GM12801 (cell line): ENCODE measurements at regions not wholly inside any gene's neighbourhood (a gene's known extent, or its start where the extent isn't known, plus 50 kb on each side); places are given as distances from the start of the nearest gene placed in this dataset.

Source experiments
- CTCF ChIP-seq: IDR thresholded peaks from one replicate; pipeline ENCODE4 v1.5.1; 2011; ENCODE audit warnings: control low read depth; ENCODE audit not compliant: insufficient read length; ENCODE audit errors: extremely low read depth

- TF ChIP-seq CTCF = no peak
These were observed 530.6 kb downstream of the ANKRD7 start for GRCh38 chr7:118755067-118755625.

DNA sequence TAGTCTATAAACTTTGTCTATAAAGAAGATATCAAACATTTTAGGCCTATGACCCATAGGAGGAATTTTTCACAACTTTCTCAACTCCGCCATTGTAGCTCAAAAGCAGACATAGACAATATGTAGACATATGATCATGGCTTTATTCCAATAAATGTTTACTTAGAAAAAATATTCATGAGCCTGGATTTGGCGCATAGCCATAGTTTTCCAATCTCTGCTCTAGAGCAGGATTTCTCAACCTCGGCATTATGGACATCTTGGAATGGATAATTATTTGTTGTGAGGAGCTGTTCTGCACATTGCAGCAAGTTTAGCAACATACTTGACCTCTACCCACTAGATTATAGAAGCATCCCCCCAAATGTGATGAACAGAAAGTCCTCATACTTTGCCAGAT lies 532.6 kb downstream of the ANKRD7 start:
- TF ChIP-seq CTCF = no peak

DNA sequence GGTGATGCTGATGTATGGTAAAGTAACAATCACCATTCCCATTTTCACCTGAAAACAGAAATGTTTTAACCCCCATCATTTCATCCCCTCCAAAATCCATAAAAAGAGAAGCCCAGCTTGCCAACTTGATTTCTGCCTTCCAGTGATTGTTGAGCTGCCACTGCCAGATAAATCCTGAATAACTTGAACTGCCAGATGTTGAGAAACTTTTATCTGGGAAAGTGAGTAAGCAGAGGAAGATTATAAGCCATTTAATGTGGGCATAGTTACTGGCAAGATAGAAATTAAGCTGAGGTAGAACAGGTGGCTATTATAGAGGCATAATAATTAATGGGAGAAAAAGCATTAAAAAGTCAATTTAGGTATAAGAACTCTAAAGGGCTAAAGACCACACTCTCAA lies 534.1 kb downstream of the ANKRD7 start:
- TF ChIP-seq CTCF = no peak

DNA sequence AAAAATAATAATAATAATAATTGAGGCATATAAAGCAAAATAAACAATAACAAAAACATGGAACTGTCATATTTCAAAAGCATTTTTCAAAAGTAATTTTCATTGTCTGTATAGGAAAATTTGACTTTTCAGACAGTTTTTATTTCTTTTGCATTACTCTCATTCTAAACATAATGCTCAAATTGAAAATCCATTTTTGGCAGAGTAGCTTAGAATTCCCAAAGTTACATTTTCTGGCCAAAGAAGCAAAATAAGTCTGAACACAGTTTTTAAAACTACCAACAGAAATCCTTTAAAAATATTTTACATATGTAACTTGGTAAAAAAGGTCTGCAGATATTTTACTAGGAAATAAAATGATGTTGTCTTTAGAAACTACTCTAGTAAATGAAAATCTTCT lies 535.4 kb downstream of the ANKRD7 start:
- no peak for TF ChIP-seq CTCF

DNA sequence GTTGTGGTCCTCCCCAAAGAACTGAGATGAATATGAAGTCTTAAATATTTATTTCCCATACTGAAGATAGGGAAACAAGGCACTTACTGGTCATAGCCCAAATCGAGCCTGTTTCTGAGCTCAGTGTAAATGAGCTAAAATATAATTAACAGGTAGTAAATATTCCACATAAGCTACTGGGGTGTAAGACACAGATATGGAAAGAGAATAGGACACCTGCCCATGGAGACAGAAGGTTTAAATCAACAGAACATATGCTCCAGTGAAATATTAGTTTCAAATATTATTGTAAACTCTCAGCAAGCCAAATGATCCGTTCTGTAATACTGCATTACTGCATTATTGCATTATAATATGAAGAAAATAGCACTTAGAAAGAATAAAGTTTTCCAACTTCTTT lies 537.9 kb downstream of the ANKRD7 start:
- TF ChIP-seq CTCF = no peak

DNA sequence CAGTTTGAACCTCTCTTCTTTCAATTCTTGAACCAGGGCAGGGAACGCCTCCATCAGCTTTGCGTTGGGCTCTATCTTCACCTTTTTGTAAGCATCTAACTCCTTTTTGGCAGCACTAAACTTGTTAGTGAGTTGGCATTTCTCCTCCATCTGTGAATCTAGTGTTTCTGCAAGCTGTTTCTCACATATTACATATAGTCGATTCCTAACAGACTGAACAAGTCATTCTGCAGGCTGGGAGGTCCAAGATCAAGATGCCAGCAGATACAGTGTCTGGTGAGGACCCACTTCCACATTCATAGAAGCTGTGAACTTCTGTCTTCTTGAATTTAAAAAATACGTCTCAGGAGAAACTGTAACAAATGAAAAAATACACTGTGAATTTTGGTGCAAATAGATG lies 539.7 kb downstream of the ANKRD7 start:
- TF ChIP-seq CTCF = no peak

GRCh38 chr7:118771672-118772071 lies 547.2 kb downstream of the ANKRD7 start:
- no peak for TF ChIP-seq CTCF

DNA sequence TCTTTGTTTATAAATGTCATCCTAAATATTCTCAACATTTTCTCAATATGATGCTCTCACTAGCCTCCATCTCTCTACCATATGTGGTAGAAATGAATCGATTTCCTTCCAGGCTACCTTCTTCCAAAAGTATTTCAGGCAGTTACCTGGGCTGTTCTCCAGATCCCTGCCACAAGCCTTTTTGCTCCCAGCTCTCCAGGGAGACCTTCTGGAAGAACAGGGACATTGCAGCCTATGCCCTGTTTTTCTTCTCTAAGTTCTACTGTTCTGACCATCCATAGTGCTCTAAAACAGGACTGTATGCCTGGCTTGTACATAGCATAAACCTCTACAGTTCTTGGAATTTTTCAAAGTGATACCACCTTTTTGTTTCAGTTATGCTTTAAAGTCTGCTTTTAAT lies 552.8 kb downstream of the ANKRD7 start:
- TF ChIP-seq CTCF = no peak
